A673 (cell line): ENCODE measurements at regions not wholly inside any gene's neighbourhood (a gene's known extent, or its start where the extent isn't known, plus 50 kb on each side); places are given as distances from the start of the nearest gene placed in this dataset.

Experiments used
- BruUV-seq: library from RNA; stranded (reverse); fragments of 400-500 nt; replicated peaks from 2 replicates; lab custom pipeline; 2021; lab: Mats Ljungman, UMichigan
- CTCF ChIA-PET: fragments of 300-600 bp; sonication (Branson Sonifier 250); formaldehyde crosslinking; loops from one replicate; lab custom pipeline; 2022; ENCODE audit warnings: antibody characterized with exemption; lab: Charles Lee
- POLR2A ChIA-PET: fragments of 300-600 bp; sonication (Branson Sonifier 250); formaldehyde crosslinking; loops from one replicate; lab custom pipeline; 2022; ENCODE audit warnings: antibody characterized with exemption; ENCODE audit not compliant: low non-redundant PET; lab: Charles Lee
- DNase-seq: peaks from one replicate; pipeline ENCODE4 v3.0.0-alpha.2; 2015; ENCODE audit warnings: low spot score
- H3K27ac ChIP-seq: fragments of 200-600 bp; sonication (generic); 2 replicates; pipeline ENCODE4 v1.5.1; 2016; ENCODE audit warnings: mixed run types, low read depth, mild to moderate bottlenecking, mixed read lengths, antibody characterized with exemption, low read length; ENCODE audit not compliant: poor library complexity, severe bottlenecking
- H3K27me3 ChIP-seq: fragments of 200-600 bp; sonication (generic); replicated peaks from 2 replicates; pipeline ENCODE4 v1.6.1; 2017; ENCODE audit warnings: mixed run types, low read depth, mild to moderate bottlenecking, mixed read lengths, antibody characterized with exemption, low read length; ENCODE audit not compliant: insufficient read depth, poor library complexity
- H3K36me3 ChIP-seq: fragments of 200-600 bp; sonication (generic); 2 replicates; pipeline ENCODE4 v1.6.1; 2016; ENCODE audit warnings: mixed run types, mild to moderate bottlenecking, mixed read lengths, antibody characterized with exemption, low read length; ENCODE audit not compliant: insufficient read depth, poor library complexity, severe bottlenecking
- H3K4me1 ChIP-seq: fragments of 200-600 bp; sonication (generic); 2 replicates; pipeline ENCODE4 v1.6.1; 2017; ENCODE audit warnings: mixed run types, mild to moderate bottlenecking, mixed read lengths, antibody characterized with exemption, low read length; ENCODE audit not compliant: insufficient read depth, poor library complexity, severe bottlenecking
- H3K4me3 ChIP-seq: fragments of 200-600 bp; sonication (generic); 2 replicates; pipeline ENCODE4 v1.5.1; 2016; ENCODE audit warnings: low read depth, mixed run types, mild to moderate bottlenecking, mixed read lengths, low read length; ENCODE audit not compliant: poor library complexity, severe bottlenecking
- H3K9me3 ChIP-seq: fragments of 200-600 bp; sonication (generic); 2 replicates; pipeline ENCODE4 v1.6.1; 2016; ENCODE audit warnings: mixed run types, low read depth, mild to moderate bottlenecking, mixed read lengths, antibody characterized with exemption, low read length; ENCODE audit not compliant: poor library complexity, severe bottlenecking
- CTCF ChIP-seq: fragments of 300-800, 200-600 bp; sonication (generic); conservative IDR thresholded peaks from 2 replicates; pipeline ENCODE4 v1.5.1; 2017; ENCODE audit warnings: low read depth, mild to moderate bottlenecking, antibody characterized with exemption, low read length, moderate library complexity, mixed read lengths
- EZH2 ChIP-seq: fragments of 200-600 bp; sonication (generic); IDR thresholded peaks from 2 replicates; pipeline ENCODE4 v1.6.1; 2017; ENCODE audit warnings: borderline replicate concordance, low read depth, mild to moderate bottlenecking, mixed read lengths, antibody characterized with exemption, low read length; ENCODE audit not compliant: poor library complexity, severe bottlenecking
- intact Hi-C: fragments of 100-400 bp; cut with micrococcal nuclease; formaldehyde crosslinking; loops from one replicate; pipeline ENCODE4 v1.10.0; 2022; ENCODE audit not compliant: unreplicated experiment

GRCh38 chr22:47850644-47851151 lies 1088.2 kb downstream of the TBC1D22A start:
- Histone ChIP-seq H3K27me3 (peaks cover 36% of the 10 kb centered on the region), H3K27ac (no peak overlapping the region), H3K4me1 (no peaks in the 10 kb centered on the region), H3K4me3 (no peak overlapping the region), H3K36me3 (no peaks in the 10 kb centered on the region), H3K9me3 (no peaks in the 10 kb centered on the region)
- BruUV-seq = no TSS peak
- no peak for DNase-seq
- POLR2A ChIA-PET = interaction anchor here (0.6 kb wide), 1 partner anchor 1975 kb away, joined by 3 read pairs; no protein-coding TSS in a partner anchor
- CTCF ChIA-PET = no interaction called here
- TF ChIP-seq EZH2 (no peak), CTCF (no peak)
- intact Hi-C loops = no loop called here

GRCh38 chr22:47849576-47849975 lies 1087.1 kb downstream of the TBC1D22A start:
- ChIA-PET CTCF (no interaction called here), POLR2A (no interaction called here)
- H3K4me3 ChIP-seq = no peak overlapping the region
- no peaks in the 10 kb centered on the region for H3K36me3 ChIP-seq
- BruUV-seq = no TSS peak
- TF ChIP-seq CTCF (no peak), EZH2 (no peak)
- no peak overlapping the region for H3K27ac ChIP-seq
- DNase-seq = no peak
- H3K9me3 ChIP-seq = no peaks in the 10 kb centered on the region
- intact Hi-C loops = no loop called here
- peaks cover 42% of the 10 kb centered on the region for H3K27me3 ChIP-seq
- no peaks in the 10 kb centered on the region for H3K4me1 ChIP-seq

- TF ChIP-seq CTCF = no peak
- TF ChIP-seq EZH2 = no peak
- no TSS peak for BruUV-seq
- CTCF ChIA-PET = no interaction called here
- Histone ChIP-seq H3K27me3 (peaks cover 48% of the 10 kb centered on the region), H3K4me1 (no peaks in the 10 kb centered on the region), H3K9me3 (no peaks in the 10 kb centered on the region), H3K36me3 (no peaks in the 10 kb centered on the region), H3K27ac (no peak overlapping the region), H3K4me3 (no peak overlapping the region)
- intact Hi-C loops = no loop called here
- POLR2A ChIA-PET = no interaction called here
- no peak for DNase-seq
Observed at GRCh38 chr22:47848184-47848920, 1085.9 kb downstream of the TBC1D22A start.
